NCI-H1417 (cell line): ENCODE measurements at regions not wholly inside any gene's neighbourhood (a gene's known extent, or its start where the extent isn't known, plus 50 kb on each side); places are given as distances from the start of the nearest gene placed in this dataset.
"Not testable (repeated sequence)": the region's sequence is repeated elsewhere in the genome, so short reads cannot be mapped to it uniquely, and the experiment has no call there.

Experiments
- DNase-seq, 3 experiments: peaks; one replicate each; lab custom pipeline; 2025; lab: John Stamatoyannopoulos, UW

DNA sequence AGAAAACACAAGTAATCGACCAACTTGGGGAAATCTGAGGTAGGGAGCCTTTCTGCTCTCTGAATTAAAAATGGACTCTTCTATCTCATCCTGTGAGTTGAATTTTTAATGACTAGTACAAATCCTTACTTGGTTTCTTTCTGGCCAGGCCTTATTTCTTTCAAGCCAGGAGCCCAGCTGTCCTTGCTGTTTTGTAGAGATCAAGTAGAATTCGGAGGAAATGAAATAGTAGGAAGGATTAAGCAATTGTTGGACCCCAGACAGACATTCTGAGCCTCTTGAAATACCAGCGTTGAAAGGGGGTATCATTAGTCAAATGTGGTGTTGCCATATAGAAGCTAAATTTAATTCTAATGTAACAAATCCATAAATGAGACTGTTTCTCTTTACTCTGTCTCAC, 53.7 kb upstream of the SMIM15 start:
- DNase-seq: no peak

DNA sequence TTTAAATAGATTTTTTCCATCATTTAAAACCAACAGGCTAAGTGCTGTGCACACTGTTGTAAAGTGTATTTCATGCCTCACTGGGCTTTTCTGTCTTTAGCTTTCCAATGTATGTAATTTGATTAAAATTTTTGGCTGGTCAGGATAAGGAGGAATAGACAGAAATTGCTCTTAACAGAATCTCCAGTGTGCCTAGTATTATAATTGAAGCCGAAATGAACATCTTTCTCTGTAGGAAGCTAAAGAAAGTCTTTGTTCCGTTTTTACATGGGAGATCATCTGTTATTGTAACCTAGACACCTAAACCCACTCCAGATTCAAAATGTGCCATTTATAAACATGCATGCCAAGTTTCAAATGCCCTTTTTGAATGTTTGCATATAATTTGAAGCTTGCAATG, 54.5 kb upstream of the SMIM15 start:
- no peak for DNase-seq

DNA sequence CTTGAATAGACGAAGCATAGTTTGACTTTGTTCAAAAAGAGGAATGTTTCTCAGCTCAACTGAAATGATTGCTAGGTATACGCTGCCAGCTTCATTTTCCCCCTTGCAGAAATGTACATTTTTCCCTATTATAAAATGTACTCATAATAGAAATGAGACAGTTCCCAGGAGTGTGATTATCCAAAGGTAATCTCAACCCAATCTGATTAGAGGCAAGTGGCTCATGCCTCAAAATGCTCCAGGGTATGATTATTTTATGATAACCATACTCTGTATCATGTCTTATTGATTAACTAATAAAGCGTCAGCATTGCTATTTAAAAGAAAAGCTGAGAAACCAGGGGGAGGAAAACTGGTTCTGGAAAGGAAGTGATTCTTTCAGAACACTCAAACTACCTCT, 54.9 kb upstream of the SMIM15 start:
- DNase-seq: no peak

DNA sequence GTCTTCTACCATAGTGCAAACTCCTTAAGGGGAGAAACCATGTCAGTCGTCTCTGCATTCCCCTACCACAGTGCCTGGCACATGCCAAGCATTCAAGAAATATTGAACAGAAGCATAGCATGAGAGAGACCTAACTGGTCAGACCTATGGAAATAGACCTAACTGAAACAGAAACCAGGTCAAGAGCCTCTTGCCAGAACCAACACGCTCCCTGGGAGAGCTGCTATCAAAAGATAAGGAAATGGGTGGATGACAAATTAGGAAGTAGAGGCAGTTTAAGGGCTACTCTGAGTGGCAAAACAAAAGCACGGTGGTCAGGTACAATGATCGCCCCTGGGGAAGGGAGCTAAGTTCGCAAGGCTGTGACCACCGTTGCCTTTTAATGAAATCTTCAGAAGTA, 66.0 kb upstream of the SMIM15 start:
- no peak for DNase-seq

DNA sequence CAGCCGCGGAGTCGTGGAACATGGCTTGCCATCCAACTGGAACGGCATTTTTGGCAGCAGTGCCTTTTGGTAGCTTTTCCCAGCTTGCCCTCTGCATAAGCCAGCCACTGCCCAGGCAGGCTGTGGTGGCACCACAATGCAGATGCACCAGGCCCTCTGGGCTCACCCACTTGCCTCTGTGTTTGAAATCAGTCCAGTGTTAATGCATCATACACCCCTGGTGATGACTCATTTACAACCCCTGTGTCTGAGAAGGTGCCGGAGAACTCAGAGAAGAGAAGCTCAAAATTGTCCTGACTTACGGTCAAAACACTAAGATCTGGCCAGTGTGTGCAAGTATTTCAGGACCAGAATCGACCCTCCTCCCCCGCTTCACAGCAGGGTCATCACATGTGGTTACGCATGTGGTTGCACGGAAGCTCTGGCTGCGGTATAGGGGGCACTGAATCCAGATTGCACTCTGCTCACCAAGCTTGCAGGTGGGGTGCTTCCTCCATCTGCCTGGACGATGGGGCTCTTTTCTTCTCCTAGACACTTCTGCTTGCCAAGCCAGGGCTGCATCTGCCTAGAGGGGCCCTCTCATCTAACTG, 66.5 kb upstream of the SMIM15 start:
- no peak for DNase-seq

DNA sequence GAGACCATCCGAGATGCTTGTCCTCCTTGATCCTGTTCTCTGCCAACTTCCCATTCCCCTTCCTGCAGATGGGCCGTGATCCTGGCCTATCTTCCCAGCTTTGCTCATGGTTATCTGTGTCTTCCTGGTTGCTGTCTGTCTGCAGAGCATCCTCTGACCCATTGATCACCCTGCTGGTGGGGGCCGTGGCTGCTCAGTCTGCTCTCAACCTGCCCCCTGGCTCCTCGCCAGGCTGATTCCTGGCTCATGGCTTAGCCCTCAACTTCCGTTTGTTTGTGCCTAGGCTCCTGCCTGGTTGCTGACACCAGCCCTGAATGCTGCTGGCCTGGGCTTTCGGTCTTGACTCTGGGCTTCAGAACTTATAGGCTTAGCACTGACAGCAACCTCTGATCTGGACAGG, 67.1 kb upstream of the SMIM15 start:
- no peak for DNase-seq

DNA sequence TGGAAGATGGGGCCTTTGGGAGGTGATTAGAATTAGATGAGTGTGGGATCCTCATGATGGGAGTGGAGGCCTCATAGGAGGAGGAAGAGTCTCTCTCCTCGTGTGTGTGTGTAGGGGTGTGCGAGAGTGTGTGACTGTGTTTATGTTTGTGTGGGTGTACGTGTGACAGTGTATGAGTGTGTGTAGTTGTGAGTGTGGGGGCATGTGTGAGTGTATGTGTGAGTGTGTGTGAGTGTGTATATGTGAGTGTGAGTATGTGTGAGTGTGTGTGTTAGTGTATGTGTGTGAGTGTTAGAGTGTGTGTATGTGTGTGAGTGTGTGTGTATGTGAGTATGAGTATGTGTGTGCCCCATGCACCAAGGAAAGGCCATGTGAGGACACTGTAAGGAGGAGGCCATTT, 68.2 kb upstream of the SMIM15 start:
- DNase-seq: no peak

DNA sequence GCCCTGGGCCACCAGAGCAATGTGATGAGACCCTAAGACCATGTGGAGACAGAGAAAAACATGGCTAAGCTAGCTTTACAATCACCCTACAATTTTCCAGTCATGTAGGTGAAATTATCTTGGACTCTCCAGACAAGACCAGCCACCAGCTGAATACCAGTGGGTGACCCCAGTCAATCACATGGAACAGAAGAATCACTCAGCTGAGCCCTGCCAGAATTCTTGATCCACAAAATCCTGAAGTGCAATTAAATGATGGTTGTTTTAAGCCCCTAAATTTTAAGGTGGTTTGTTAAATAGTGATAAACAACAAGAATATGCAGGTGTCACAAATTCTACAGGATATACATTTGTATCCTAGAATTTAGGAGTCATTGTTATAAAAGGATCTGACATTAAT, 69.5 kb upstream of the SMIM15 start:
- DNase-seq: no peak

DNA sequence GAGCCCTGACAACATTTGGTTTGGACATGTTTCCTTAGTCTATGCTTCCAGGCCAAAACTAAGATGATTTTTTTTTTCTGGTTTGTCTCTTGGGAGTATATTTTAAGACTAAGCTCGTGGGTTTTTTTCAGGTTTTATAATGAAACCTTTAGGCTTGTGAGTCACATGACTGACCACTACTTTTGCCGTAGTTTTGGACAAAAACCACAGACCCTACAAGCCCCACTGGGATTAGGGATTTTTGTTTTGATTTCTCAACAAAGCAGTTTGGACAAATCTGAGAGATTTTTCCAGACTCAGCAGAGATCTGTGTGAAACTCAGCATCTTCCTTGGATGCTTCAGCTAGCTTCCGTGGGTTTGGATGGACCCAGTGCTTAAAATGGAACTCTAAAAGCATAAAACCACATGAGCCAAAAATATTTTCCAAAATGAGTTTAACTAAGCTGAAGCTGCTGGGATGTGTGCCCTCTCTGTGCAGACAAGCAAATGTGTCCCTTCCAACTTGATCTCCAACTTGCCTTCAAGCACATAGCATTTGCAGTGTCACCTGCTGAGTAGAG, 70.3 kb upstream of the SMIM15 start:
- no peak for DNase-seq

DNA sequence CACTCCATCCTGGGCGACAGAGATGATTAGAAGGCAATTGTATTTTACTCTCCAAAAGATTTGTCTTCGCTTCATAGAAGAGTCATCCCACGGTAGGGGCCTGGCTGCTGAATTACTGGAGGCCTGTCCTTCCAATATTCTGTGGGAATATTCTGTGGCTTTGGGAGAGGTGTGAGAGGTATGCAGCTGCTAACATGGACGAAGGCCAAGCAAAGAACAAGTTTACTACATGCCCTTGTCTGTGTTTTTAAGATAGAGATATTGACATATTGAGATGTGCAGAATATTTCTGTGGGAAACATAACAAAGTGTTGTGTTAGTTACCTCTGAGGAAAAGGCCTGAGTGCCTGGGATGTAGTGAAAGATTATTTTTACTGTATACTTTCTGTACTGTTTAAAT, 71.8 kb upstream of the SMIM15 start:
- no peak for DNase-seq

DNA sequence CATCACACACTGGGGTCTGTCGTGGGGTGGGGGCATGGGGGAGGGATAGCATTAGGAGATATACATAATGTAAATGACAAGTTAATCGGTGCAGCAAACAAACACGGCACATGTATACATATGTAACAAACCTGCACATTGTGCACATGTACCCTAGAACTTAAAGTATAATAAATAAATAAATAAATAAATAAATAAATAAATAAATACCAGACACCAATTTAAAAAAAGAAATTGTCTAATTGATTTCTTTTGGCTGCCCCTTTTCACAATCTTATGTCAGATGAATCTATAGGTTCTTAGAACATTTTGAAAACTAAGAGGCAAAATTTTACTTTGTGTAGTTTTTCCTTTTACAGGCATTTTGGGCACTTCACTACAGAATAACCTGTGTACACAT, 74.4 kb upstream of the SMIM15 start:
- not testable (repeated sequence) for DNase-seq

DNA sequence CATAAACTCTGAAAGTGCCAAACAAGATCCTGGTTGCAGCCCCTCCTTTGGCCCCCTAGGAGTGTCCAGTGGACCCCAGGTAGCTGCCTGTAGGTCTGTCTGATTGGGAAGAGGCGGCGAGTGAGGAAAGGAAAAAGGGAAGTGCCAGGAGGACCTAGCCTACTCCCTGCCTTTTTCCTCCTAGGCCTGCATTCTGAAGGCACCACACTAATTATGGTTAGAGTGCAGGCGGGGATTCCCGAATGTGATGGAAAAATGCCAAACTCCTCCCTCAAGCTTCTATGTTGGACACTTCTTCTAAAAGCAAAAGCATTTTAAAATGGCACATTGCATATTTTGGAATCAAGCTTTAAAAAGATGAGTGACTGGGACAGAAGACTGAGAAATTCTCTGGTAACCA, 83.2 kb upstream of the SMIM15 start:
- DNase-seq: peak in 1 of 3 experiments; percentile 10

DNA sequence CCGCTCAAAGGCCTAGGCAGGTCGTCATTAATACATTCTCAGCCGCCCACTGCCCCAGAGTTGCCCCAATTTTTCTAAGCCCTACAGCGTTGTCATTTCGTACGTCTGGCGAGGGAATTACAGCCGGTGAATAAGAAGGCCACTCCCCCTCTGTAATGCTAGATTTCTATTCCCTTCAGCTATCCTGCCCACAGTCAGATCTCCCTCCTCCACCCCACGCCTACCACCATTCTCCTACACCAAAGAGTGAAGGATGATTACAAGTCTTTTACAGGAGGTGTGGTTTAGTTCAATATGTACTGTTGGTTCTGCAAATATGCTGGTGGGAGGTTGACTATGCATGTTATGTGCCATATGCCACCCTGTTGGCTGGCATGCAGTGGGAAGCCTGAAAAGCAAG, 83.7 kb upstream of the SMIM15 start:
- DNase-seq: no peak

DNA sequence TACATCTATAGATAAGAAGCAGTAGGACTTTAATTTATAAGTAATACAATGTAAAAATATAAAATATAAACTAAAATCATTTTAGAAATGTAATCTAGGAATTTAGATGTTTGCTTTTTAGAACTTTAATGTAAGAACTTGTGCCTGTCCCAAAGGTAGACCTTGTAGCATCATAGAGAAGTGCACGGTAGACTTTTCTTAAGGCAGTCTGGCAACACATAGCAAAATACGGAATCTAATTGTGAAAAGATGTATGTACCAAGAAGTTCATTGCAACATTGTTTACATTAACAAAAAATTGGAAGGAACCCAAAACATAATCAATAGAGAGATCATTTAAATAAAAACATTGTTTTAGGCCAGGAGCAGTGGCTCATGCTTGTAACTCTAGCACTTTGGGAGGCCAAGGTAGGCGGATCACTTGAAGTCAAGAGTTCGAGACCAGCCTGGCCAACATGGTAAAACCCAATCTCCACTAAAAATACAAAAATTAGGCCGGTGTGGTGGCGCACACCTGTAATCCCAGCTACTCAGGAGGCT, 84.6 kb upstream of the SMIM15 start:
- no peak for DNase-seq

DNA sequence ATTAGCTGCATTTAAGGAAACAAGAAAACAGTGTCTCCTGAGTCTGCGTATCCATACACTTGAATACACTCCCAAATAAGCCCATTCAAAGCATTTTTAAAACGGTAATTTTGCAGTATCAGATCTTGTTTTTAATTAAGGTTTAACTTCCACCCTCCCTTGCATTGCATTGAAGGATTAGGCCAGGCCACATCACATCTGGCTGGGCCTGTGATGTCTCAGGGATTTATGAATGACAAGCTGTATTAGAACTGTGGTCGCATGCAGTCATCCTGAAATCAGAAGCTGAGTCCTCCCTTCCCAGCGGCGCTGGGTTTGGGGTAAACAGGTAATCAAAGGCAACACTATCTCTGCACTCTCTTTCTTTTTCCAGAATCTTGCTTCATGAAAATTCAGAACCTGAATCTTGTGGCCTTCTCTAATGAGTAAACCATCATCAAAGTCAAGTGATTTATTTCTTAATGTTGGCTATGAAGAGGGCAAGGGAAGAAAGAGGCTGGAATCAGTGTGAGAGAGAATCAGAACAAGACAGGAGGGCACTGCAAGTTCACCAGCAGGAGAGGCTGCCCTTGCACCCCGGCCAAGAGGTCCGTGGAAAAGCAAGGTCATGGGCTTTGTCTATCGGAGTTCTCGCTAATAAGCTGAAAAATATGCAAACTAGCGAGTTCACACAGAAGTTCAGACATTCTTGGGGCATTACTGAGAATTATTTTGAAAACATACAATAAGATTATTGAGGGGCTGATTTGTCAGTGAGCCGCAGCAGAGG, 80.0 kb upstream of the ZSWIM6 start:
- no peak for DNase-seq

DNA sequence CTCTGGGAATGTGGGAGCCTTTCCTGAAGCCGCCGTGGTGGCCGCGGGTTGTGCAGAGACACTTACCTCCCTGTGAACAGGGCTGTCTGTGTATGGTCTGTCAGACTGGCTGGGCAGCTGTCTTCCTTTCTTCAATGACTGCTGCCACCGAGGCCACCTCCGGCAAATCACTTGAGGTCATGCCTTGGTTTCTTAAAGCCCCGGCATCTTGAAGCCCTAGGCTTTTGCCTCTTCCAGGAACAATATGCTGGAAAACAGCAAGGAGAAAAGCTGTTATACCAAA, 79.5 kb upstream of the ZSWIM6 start:
- no peak for DNase-seq

DNA sequence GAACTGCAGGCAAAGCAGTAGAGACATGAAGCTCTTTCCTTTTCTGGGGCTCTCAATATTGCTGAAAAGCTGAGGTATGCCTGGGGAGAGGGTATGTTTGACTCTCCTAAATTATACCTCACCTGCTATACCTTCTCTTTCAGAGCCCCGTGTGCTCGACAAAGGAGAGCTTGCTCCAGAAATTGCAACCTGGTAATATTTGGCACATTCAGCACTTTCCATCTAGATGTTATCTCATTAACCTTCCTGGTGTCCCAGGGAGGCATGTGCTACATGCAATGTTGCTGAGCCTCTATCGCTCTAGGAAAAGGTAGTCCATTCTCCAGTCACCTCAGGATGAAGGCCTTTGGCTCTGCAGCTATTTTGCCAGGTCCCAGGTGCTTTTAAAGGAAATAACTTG, 78.5 kb upstream of the ZSWIM6 start:
- no peak for DNase-seq

DNA sequence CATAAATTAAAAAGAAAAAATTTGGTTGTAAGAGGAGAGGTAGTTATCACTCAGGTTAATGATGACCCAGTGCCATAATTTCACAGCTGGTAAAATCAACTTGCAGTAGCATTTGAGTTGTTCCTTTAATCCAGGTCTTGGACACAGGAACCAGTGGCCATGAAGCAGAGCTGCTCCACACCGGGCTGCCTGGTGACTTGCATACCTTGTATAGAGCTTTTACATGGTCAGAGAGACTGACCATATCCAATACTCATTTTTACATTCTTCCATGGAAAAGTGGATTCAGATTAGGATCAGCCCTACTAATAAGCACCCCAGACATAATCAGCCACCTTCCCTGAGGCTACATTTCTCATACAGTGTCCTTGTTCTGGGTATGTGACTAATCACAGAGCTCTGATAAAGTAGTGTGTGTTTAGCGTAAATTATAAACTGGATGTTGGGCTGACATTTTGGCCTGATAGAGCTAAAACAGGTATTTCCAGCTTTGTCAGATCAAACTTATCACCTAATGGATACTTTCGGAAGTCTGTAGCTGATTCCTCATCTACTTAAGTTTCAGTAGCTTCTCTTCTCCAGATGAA, 77.0 kb upstream of the ZSWIM6 start:
- DNase-seq: peak in 1 of 3 experiments; percentile 34

DNA sequence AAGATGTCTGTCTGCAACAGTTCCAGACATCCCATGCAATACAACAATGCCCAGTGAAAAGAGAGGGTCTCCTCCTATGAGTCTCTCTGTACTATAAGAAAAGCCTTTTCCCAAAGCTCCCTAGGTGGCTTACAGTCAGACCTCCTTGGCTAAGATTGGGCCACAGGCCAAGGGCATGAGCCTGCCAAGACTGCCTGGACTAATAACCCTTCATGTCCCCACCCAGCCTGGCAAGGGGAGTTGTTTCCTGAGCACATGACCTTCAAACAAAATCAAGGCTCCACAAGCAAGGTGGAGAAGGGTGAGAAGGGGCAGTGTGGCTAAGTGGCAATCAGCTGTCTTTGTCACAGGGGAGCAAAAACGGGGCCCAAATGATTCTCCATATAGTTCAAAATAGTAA, 75.6 kb upstream of the ZSWIM6 start:
- no peak for DNase-seq

DNA sequence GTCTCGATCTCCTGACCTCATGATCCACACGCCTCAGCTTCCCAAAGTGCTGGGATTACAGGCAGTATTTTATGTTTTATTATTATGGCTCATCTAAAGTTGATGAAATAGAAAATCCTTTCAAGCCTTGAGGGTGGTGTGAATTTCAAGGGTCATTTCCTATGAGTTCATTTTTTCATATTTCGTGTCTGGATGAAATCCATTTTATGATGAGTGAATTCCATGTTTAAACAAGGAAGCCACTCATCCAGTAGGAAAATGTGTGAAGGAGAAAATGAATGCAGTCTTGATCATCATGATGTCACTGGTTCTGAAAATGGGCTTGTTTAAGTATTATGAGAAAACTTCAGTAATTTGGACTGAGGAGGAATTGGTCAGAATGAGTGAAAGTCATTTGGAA, 74.6 kb upstream of the ZSWIM6 start:
- no peak for DNase-seq

DNA sequence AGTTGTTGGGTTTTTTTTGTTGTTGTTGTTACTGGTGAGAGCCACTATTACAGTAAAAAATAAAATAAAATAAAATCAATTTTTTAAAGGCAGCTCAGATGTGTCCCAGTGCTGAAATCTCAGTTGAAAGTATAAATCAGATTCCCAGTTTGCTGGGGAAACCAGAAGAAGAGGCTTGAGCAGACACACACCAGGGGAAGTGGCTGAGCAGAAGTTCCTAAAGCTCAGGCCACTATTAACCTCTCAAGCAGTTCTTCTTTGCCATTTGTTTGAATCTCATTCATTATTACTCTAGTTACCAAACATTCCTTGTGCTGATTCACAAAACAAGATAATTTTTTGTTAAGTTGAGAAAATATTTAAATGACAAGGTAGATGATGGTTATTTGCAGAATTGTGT, 70.9 kb upstream of the ZSWIM6 start:
- DNase-seq: no peak

DNA sequence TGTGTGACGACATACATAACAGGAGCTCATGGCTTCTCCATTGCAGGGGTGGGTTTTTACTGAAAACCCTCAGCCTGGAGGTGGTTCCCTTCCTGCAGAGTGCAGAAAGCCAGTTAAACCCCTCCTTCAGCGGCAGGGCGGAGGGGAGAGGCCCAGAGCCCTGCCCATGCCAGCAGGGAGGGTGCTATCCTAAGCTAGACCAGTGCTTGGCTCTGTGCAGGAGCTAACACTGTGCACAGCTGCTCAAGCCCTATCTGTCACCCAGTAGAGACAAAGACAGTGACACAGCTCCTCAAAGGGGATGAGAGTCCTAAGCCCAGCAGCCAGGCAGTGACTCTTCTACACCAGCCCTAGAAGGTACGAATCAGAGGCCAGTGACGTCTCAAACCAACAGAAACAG, 70.0 kb upstream of the ZSWIM6 start:
- no peak for DNase-seq

DNA sequence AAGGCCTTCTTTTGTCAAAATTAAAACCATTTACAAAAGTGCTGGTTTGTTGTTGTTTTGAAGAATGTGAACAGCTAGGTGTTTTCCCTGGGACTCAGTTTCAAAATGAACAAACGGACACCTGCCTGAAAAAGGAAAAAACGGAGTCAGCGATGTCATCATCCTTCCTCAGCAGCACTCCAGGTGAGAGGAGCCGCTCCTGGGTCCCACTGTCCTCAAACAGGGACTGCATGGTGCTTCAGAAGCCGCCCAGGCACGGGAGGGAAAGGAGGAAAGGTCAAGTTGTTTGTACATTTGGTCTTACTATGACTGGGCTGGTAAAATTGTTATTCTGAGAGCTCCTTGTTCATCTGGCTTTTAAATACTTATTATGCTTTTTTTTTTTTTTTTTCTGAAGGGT, 69.0 kb upstream of the ZSWIM6 start:
- DNase-seq: peak in 1 of 3 experiments; percentile 8
